CD14-positive monocyte (primary cell): ENCODE measurements at regions not wholly inside any gene's neighbourhood (a gene's known extent, or its start where the extent isn't known, plus 50 kb on each side); places are given as distances from the start of the nearest gene placed in this dataset.

Experiments
- DNase-seq, 3 donors: peaks; one replicate each; pipeline ENCODE4 v3.0.0-alpha.2; 2011 to 2022
- H2AFZ ChIP-seq: 2 replicates; pipeline ENCODE4 v1.6.0; 2012; ENCODE audit warnings: mild to moderate bottlenecking, low read depth, low read length, inconsistent platforms; ENCODE audit not compliant: insufficient read depth, poor library complexity, severe bottlenecking
- H3K27ac ChIP-seq, 2 donors: 1 replicate in 1 of 2; 2 replicates in 1 of 2; pipeline ENCODE4 v1.5.1; 2012 to 2013; ENCODE audit warnings: low read length in 2 of 2, control low read depth in 1 of 2, inconsistent platforms in 1 of 2, low read depth in 1 of 2, mild to moderate bottlenecking in 1 of 2
- H3K27me3 ChIP-seq, 2 donors: one replicate each; pipeline versions ENCODE4 v1.6.0 to v1.6.1; 2011 to 2013; ENCODE audit warnings: low read length in 2 of 2; ENCODE audit not compliant: control insufficient read depth in 2 of 2, insufficient read depth in 2 of 2
- H3K36me3 ChIP-seq, 2 donors: replicated peaks in 1 of 2; 1 replicate in 1 of 2; 2 replicates in 1 of 2; pipeline versions ENCODE4 v1.5.1 to v1.6.1; 2012 to 2013; ENCODE audit warnings: low read length in 2 of 2, control low read depth in 1 of 2, inconsistent platforms in 1 of 2, mild to moderate bottlenecking in 1 of 2; ENCODE audit not compliant: insufficient read depth in 2 of 2, control insufficient read depth in 1 of 2
- H3K4me1 ChIP-seq, 2 donors: 1 replicate in 1 of 2; 2 replicates in 1 of 2; pipeline versions ENCODE4 v1.5.1 to v1.6.1; 2012 to 2013; ENCODE audit warnings: low read length in 2 of 2, control low read depth in 1 of 2, inconsistent platforms in 1 of 2, mild to moderate bottlenecking in 1 of 2, moderate library complexity in 1 of 2; ENCODE audit not compliant: insufficient read depth in 2 of 2, control insufficient read depth in 1 of 2
- H3K4me2 ChIP-seq: replicated peaks from 2 replicates; pipeline ENCODE3; 2012; ENCODE audit warnings: low read length, moderate library complexity, mild to moderate bottlenecking; ENCODE audit not compliant: poor library complexity, severe bottlenecking; ENCODE audit errors: extremely low read depth
- H3K4me3 ChIP-seq, 3 experiments: fragments of 200-600 bp in 1 of 3; sonication (generic) in 1 of 3; replicated peaks in 1 of 3; 1 replicate in 2 of 3; 2 replicates in 1 of 3; pipeline ENCODE4 v1.5.1; 2011 to 2013; ENCODE audit warnings: low read length in 3 of 3, mild to moderate bottlenecking in 3 of 3, control low read depth in 2 of 3, low read depth in 2 of 3, inconsistent platforms in 1 of 3, moderate library complexity in 1 of 3
- H3K79me2 ChIP-seq: 2 replicates; pipeline ENCODE4 v1.6.0; 2012; ENCODE audit warnings: mild to moderate bottlenecking, control low read depth, inconsistent platforms, low read length, moderate library complexity; ENCODE audit not compliant: insufficient read depth
- H3K9ac ChIP-seq: 2 replicates; pipeline ENCODE4 v1.6.0; 2017; ENCODE audit warnings: low read length, mild to moderate bottlenecking; ENCODE audit not compliant: insufficient read depth, poor library complexity, severe bottlenecking
- H3K9me3 ChIP-seq, 2 donors: replicated peaks in 1 of 2; 1 replicate in 1 of 2; 2 replicates in 1 of 2; pipeline versions ENCODE4 v1.5.1 to v1.6.1; 2012 to 2013; ENCODE audit warnings: low read length in 2 of 2, control low read depth in 1 of 2; ENCODE audit not compliant: control insufficient read depth in 1 of 2, insufficient read depth in 1 of 2
- H4K20me1 ChIP-seq: 2 replicates; pipeline ENCODE4 v1.6.0; 2012; ENCODE audit warnings: mild to moderate bottlenecking, low read length, control low read depth, moderate library complexity; ENCODE audit not compliant: insufficient read depth
- H3K27ac Mint-ChIP-seq, 7 donors: one replicate each; pipeline ENCODE4 v1.8.0; 2020; ENCODE audit warnings: mild to moderate bottlenecking in 7 of 7, mixed read lengths in 7 of 7, moderate library complexity in 6 of 7, inconsistent platforms in 2 of 7
- H3K27me3 Mint-ChIP-seq, 3 donors: one replicate each; pipeline ENCODE4 v1.8.0; 2021 to 2022; ENCODE audit warnings: low read depth in 3 of 3, mild to moderate bottlenecking in 3 of 3, mixed read lengths in 3 of 3, moderate library complexity in 3 of 3, inconsistent platforms in 1 of 3
- H3K36me3 Mint-ChIP-seq, 2 donors: one replicate each; pipeline ENCODE4 v1.8.0; 2020; ENCODE audit warnings: mixed read lengths in 2 of 2, inconsistent platforms in 1 of 2, mild to moderate bottlenecking in 1 of 2
- H3K4me1 Mint-ChIP-seq: one replicate; pipeline ENCODE4 v1.8.0; 2020; ENCODE audit warnings: mild to moderate bottlenecking, mixed read lengths
- H3K4me3 Mint-ChIP-seq, 2 donors: one replicate each; pipeline ENCODE4 v1.8.0; 2020; ENCODE audit warnings: mild to moderate bottlenecking in 2 of 2, mixed read lengths in 2 of 2, moderate library complexity in 1 of 2
- H3K9me3 Mint-ChIP-seq, 7 donors: one replicate each; pipeline ENCODE4 v1.8.0; 2020 to 2022; ENCODE audit warnings: mixed read lengths in 7 of 7, mild to moderate bottlenecking in 6 of 7, moderate library complexity in 6 of 7, inconsistent platforms in 2 of 7
- WGBS: methylation state at CpG from one replicate; pipeline ENCODE4 v1.1.5; 2013; ENCODE audit warnings: missing lambda C conversion rate; ENCODE audit not compliant: insufficient coverage; 5-methylcytosine and 5-hydroxymethylcytosine counted together
- intact Hi-C, 2 donors: fragments of 100-400 bp; cut with micrococcal nuclease; formaldehyde crosslinking; loops; one replicate each; pipeline versions ENCODE4 v1.15.0 to v1.15.1; 2023
- TF ChIP-seq, protein P1 (sequence below): fragments of 200-600 bp; IDR thresholded peaks from one replicate; pipeline ENCODE4 v1.8.0; 2022; ENCODE audit warnings: antibody characterized with exemption, mild to moderate bottlenecking

DNA sequence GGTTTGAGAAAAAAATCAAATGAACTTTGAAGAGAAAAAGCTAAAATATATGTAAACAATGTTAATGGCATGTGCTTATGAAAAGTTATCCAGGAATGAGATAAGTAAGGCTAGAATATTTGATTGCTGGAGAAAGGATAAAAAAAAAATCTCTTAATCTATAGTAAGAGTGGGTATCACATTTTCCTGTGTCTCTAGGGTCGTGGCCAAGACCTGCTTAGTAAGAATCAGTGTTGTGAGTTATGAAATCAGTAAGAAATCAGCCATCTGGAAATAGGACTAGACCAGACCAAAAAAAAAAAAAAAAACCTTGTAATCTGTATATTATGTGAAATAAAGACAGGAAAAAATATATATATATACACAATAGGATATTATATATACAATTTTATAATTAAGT, 1153.9 kb downstream of the CDH11 start:
- Histone ChIP-seq H3K4me1 (no peaks in the 10 kb centered on the region), H3K27ac (no peak overlapping the region), H3K79me2 (no peaks in the 10 kb centered on the region), H3K27me3 (no peaks in the 10 kb centered on the region), H3K36me3 (no peaks in the 10 kb centered on the region), H3K4me3 (no peak overlapping the region), H3K4me2 (no peak overlapping the region), H3K9me3 (no peaks in the 10 kb centered on the region), H3K9ac (no peak overlapping the region), H2AFZ (no peak overlapping the region), H4K20me1 (no peaks in the 10 kb centered on the region)
- no peaks in the 10 kb centered on the region for H3K36me3 Mint-ChIP-seq
- H3K4me1 Mint-ChIP-seq, result no peaks in the 10 kb centered on the region
- intact Hi-C loops, result no loop called here
- no peak overlapping the region for H3K4me3 Mint-ChIP-seq
- H3K27me3 Mint-ChIP-seq, result no peaks in the 10 kb centered on the region
- DNase-seq, result no peak
- H3K27ac Mint-ChIP-seq, result no peak overlapping the region
- TF ChIP-seq, protein P1, sequence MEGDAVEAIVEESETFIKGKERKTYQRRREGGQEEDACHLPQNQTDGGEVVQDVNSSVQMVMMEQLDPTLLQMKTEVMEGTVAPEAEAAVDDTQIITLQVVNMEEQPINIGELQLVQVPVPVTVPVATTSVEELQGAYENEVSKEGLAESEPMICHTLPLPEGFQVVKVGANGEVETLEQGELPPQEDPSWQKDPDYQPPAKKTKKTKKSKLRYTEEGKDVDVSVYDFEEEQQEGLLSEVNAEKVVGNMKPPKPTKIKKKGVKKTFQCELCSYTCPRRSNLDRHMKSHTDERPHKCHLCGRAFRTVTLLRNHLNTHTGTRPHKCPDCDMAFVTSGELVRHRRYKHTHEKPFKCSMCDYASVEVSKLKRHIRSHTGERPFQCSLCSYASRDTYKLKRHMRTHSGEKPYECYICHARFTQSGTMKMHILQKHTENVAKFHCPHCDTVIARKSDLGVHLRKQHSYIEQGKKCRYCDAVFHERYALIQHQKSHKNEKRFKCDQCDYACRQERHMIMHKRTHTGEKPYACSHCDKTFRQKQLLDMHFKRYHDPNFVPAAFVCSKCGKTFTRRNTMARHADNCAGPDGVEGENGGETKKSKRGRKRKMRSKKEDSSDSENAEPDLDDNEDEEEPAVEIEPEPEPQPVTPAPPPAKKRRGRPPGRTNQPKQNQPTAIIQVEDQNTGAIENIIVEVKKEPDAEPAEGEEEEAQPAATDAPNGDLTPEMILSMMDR, result no peak
- no CpG with 5 or more reads among the region's 1 CpG for WGBS
- H3K9me3 Mint-ChIP-seq, result peaks cover 0 to 3% (median 0%) of the 10 kb centered on the region in 7 donors

DNA sequence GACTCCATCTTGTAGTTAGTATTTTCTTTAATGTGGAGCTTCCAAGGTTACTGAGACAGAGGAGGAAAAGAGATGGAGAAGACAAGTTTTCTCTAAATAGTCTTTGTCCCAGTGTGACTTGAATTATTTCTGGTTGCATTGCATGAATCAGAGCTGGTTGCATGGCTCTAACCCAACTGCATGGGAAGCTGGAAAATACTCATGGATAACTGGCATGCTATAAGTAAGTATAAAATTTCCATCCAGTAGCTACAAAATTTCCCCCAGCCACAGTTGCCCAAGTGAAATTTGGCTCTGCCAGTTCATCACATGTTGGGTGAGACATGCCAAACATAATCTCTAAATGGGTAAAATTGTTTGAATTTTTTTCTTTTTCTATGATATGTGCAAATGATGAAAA, 1161.5 kb downstream of the CDH11 start:
- H3K9ac ChIP-seq, result no peak overlapping the region
- no peak overlapping the region for H3K27ac ChIP-seq
- H3K36me3 ChIP-seq, result no peaks in the 10 kb centered on the region
- peaks cover 0 to 4% (median 0%) of the 10 kb centered on the region in 7 donors for H3K9me3 Mint-ChIP-seq
- no peaks in the 10 kb centered on the region for H3K27me3 ChIP-seq
- peaks cover 0 to 2% (median 0%) of the 10 kb centered on the region in 3 donors for H3K27me3 Mint-ChIP-seq
- H3K79me2 ChIP-seq, result no peaks in the 10 kb centered on the region
- no peaks in the 10 kb centered on the region for H4K20me1 ChIP-seq
- intact Hi-C loops, result no loop called here
- no peak overlapping the region for H3K27ac Mint-ChIP-seq
- H3K9me3 ChIP-seq, result no peaks in the 10 kb centered on the region
- no peaks in the 10 kb centered on the region for H3K36me3 Mint-ChIP-seq
- no peak overlapping the region for H3K4me3 Mint-ChIP-seq
- no peak overlapping the region for H3K4me2 ChIP-seq
- no peak overlapping the region for H3K4me3 ChIP-seq
- H3K4me1 Mint-ChIP-seq, result no peaks in the 10 kb centered on the region
- DNase-seq, result no peak
- TF ChIP-seq, protein P1, result no peak
- H3K4me1 ChIP-seq, result no peaks in the 10 kb centered on the region
- H2AFZ ChIP-seq, result no peak overlapping the region
